Activated gamma-delta T cell treated with anti-CD3 and anti-CD28 coated beads, Interleukin-2, amount 50 U/mL, for 16 hours (primary cell): ENCODE measurements at regions not wholly inside any gene's neighbourhood (a gene's known extent, or its start where the extent isn't known, plus 50 kb on each side); places are given as distances from the start of the nearest gene placed in this dataset.

Experiments used
- DNase-seq: peaks from one replicate; pipeline ENCODE4 v3.0.0-alpha.2; 2020; ENCODE audit warnings: low read depth

DNA sequence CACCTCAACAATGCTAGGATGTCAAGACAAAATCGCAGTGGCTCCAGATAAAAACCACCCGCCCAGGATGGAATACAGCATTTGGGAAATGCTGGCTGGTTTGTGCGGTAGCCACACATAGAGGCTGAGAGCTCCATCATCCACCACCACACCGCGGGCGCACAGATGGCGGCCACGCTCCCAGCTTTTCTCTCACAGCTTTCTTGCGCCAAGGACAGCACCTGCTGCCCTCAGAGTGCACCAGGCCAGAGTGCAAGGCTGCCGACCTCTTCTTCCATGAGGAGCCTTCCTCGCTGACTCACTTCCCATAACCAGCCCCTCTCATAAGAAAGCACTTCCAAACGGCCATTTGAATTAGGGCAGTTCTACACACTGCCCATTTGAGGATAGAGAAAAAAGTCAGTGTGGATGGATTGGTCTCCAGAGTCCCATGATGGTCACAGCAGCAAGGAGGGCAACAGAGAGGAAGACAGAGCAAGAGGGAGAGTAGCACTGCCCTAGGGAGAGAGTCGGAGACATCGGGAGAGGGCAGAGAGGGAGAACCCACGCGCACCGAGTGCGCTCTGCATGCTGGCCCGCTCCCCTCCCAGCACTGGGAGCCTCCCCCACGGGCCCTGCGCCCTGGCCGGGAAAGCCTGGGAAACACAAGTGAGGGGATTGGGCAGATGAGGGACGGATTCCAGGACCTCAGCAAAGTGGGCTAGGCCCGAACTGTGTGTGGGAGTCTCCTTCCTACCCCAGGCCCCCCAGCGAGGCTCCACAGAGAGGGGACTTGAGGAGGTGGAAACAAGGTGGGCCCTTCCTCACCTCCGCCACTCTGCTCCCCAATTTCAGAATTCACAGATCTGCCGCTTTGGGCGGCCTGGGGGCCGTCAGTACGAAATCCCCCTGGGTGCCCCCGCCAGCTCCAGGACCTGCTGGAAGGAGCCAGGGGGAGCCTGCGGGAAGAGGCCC is 156.9 kb downstream of the USP12 start:
- DNase-seq, result no peak

DNA sequence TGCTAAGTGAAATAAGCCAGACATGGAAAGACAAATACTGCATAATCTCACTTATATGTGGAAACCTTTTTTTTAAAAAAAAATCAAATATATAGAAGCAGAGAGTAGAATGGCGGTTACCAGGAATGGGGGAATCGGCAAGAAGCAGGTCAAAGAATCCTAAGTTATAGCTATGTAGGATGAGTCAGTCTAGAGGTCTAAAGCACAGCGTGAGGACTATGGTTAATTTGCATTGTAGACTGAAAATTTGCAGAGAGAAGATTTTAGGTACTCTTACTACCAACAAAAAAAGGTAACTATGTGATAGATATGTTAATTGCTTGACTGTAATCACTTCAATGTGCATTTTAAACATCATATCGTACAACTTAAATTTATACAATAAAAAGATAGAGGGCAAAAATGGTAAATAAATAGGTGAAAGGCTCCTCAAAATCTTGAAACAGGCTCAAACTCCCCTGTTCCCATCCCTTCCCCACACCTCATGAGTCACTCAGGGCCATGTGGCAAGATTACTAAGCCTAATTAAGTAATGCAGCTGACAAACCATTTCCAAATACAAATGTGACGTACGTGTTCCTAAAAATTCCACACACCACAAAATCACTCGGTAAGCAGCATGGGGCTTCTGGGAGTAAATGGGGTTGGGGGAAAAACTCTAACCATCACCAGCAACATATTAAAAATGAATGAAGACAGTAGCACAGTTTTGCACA is 159.0 kb downstream of the USP12 start:
- no peak for DNase-seq

DNA sequence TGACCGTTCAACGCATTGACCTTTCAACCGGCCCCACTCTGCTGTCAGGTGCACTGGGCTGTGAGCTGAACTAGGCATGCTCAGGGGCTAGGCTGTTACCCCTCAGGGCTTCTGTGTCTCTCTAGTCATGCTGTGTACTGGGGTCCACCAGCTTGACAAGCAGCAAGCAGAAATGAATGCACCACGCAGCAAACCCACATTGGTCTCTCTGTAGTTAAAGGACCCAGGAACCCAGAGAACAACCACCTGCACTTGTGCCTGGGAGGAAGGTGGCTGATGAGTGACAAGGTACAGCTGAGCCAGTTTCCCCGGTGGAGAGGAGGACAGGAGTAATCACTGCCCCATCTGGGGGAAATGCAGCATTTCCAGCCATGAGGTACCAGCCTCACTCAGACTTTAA is 159.9 kb downstream of the USP12 start:
- DNase-seq, result no peak

DNA sequence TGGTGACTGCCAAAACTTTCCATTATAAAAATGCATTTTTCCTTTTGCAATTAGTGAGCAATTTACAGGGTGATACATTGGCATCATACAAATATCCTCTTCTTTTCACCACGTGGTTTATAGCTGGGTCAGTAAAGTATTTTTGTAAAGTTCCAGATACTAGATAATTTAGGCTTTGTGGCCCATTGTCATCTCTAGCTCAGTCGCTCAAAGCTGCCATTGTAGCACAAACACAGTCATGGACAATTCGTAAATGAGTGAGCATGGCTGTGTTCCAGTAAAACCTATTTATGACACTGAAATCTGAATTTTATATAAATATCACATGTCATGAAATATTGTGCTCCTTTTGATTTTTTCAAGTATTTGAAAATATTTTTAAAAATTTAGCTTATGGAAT is 162.9 kb downstream of the USP12 start:
- no peak for DNase-seq

DNA sequence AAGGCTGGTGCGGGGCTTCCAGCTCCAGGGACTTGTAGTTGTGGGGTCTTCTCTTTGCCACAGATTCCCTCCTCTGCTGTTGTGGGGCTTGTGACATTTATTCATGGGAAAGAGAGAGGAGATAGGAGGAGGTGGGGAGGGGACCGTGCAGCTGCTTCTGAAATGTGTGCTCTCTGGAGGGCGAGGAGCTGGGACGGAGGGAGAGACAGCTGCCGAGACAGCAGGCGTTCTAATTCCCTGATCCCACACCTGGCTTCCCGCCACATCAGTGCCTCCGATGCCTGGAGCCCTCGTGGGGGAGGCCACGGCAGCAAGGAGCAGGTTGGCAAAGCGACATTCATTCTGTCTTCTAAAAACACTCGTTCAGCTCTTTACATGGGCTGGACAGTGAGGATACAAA is 164.4 kb downstream of the USP12 start:
- no peak for DNase-seq

DNA sequence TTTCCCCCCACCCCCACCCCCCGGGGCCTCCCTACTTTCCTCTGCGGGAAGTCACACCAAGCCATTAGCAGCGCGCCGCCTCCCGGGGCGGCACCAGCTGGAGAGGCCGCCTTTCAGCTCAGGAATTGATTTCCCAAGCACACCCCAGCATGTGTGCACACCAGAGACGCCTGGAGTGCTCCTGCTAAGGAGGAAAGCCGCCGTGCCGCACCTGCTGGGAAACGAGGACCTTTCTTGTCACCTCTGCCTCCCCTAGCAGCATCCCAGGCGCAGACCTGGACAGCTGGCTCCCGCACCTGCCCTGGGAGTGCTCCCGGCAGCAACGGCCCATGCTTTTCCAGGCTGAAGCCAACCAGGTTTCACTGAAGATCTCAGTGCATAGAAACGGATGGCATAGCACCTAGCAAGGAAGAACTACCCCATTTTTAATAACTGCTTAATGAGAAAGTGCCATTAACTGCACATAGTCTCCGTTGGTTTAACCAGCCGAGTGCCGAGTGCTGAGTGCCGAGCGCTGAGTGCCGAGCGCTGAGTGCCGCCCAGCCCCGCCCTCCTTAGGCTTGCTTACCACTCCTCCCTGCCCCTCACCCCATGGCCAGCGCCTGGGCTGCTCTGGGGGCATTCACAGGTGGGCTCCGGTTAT is 165.0 kb downstream of the USP12 start:
- no peak for DNase-seq

DNA sequence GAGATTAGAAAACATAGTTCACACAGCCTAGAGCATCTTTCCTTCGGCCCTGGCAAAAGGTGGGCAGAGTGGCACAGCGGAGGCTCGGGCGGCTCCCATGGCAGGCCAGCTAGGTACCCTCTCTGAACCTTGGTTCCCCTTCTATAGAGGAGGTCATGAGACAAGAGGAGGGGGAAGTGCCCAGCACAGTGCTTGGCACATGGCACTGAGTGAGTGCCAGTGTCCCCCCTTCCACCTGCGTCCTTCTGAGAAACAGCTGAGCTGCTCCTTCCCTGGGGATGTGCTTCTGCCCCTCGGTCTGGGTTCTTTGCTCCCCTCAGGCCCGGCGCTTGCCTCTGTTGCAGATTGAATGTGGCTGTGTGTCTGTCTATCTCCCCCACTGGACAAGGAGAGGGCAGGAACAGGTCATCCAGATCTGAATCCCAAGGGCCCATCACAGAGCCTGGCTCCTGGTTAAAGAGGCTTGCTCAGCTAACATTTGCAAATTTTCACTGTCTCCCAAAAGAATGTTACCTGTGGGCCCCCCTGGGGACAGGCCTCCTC is 165.6 kb downstream of the USP12 start:
- DNase-seq, result no peak

DNA sequence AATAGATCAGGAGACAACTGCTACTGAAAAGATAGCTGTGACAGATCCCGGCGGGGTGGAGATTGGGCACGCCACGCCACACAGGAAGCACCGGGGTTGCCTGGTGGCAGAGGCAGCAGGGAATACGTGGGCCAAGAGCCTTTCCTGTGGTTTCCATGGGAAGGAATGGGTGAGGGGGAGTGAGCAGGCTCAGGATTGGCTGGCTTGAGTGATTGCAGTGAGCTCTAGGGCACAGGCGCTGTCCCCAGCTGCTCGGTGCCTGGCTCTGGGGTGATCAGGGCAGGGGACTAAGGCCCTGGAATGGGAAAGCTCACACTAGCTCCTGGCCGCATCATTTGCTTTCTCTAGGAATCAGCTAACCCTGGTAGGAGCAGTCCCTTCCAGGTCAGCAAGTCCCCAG is 166.1 kb downstream of the USP12 start:
- DNase-seq, result no peak

DNA sequence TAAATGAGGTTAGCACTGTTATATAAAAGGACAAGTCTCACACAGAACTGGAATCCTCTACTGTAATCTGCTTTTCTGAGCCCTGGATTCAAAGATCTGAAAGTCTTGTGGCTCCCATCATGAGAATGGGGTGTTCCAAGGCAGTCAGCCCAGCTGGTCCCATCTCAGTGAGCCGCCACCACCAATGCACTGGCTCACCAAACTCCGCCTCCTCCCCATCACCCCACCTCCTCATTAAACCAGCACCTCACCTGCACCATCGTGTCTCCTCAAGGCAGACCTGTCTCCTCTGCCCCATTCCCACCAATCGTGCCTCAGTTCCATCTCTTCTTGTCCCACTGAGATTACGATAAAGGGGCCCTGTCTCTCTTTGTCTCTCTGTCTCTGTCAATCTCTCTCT is 166.7 kb downstream of the USP12 start:
- DNase-seq, result no peak

DNA sequence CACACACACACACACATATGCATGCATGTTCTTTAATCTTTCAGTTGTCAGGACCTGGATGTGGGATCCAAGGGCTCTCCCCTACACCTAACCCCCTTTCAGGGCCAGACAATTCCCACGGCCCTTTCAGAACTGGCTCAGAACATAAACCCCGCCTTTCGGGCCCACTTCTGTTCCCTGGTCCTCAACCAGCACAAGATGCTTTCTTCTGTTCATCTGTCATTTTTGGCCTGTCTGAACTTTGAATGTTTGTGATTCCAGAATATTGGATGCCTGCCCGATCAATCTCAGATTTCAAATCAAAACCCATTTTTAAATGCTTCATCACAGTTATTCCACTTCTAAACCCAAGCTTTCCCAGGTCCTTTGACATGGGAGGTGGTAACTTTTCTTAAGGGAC is 167.3 kb downstream of the USP12 start:
- no peak for DNase-seq

DNA sequence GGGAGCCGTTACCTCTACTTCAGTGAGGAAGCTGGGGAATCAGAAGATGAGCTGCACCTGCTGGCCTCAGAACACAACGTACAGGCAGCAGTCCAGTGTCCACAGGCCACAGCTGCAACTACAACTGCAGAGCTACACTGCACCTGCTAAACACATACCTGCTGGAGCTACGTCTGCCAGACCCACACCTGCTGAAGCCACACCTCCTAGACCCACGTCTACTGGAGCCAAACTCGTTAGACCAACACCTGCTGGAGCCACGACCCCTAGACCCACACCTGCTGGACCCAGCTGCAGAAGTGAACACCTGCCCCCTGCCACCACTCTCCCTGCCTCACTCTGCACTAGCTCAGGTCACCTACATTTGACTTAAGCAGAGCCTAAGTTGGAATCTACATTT is 169.9 kb downstream of the USP12 start:
- DNase-seq, result no peak

DNA sequence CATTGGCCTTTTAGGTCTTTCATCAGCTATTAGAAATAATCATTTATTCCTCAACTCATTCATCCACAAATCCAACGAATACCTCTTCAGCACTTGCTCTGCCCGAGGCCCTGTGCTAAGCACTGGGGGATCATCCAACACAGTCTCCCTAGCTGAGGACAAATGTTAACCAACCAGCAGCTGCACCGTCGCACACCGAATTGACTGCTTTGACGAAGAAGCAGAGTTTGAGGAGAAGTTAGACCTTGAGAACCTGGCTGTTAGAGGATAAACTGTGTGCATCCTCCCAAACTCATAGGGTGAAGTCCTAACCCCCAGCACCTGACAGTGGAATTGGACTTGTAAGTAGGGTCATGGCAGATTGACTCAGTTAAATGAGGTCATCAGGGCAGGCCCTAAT is 170.9 kb downstream of the USP12 start:
- no peak for DNase-seq

DNA sequence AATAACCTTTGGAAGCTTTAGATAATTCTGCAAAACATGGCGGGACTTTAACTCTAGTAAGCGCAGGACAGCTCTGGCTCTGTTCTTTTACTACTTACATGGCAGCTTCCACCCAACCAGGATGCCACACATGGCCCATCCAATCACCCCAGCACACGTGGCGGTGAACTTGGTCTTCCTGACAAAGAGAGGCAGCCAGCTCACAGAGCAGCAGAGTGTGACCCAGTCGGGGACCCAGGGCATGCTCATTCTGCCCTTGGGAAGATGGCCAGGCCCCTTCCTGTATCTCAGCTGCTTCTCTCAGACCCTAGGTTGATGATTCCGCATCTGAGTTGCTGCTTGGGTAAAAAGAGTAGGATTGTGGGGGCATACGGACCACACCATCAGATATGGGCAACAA is 172.1 kb downstream of the USP12 start:
- no peak for DNase-seq

DNA sequence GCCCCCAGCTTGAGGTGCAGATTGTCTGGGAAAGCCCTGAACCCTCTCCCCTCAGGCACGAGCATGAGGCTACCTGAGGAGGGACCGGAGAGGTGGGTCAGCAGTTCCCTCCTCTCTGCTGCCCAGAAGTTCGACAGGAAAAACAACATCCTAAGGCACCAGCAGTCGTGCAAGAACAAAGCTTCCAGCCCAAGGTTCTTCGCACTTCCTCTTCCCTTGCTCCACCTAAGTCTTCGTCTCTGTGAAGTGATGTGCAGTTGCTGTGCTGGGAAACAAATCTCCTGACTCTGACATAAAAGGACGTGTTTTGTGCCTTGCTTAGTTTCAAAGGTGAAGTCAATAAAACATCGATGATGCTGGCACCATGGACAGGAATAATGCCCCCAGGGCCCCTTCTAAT is 173.3 kb downstream of the USP12 start:
- no peak for DNase-seq

DNA sequence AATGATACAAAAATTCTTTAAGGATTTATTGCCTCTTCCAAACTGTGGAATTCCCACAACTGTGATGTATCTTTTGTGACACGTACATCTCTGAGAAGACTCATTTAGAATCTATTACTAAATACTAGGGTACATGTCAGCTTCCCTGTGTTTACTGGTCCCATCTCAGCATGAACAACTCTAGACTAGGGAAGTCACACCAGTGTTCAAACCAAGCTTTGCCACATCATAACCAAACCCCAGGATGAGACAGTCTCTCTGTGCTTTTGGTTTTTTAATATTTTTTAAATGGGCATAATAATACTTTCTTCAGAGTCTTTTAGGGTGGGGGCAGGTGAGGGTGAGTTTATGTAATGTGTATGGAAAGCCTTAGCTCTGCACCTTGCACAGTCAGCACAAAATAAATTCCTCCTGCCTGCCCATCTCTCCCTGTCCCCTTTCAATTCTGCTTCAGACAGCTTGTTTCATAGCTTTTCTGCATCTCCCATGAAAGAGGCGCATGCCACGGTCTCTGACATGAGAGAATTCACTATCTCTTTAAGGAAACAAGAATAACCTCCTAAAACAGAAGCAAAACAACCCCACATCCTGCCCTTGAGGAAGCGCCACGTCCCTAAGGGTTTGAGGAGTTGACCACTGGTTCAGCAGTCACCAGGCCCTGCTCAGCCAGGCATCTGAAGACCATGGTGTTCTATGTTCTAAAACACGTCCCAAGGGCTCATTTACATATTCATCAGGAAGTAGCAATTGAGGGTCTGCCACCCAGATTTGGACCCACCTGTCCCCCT is 174.5 kb downstream of the USP12 start:
- no peak for DNase-seq

DNA sequence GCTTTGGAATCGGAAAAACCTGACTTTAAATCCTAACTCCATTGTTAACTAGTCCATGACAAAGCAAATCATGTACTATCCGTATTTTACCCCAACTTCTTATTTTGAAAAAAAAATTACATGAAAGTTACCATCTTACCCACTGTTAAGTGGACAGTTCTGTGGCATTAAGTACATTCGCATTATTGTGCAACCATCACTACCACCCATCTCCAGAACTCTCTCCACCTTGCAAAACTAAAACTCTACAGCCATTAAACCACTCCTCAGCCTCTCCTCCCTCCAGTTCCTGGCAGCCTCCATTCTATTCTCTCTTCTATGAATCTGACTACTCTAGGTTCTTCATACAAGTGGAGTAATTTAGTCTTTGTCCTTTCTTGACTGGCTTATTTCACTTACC is 176.5 kb downstream of the USP12 start:
- no peak for DNase-seq

DNA sequence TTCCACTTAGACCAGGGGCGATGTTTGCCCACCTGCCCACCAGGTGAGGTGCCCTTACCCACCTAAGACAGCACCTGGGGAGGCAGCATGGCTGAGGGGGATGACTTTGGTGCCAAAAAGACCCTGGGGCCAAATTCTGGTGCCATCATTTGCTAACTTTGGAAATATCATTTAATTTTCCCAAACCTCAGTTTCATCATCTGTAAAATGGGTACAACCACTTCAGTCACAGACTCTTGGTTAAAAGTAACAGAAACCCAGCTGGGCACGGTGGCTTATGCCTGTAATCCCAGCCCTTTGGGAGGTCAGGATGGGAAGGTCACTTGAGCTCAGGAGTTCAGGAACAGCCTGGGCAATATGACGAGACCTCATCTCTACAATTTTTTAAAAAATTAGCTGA is 177.8 kb downstream of the USP12 start:
- DNase-seq, result no peak

DNA sequence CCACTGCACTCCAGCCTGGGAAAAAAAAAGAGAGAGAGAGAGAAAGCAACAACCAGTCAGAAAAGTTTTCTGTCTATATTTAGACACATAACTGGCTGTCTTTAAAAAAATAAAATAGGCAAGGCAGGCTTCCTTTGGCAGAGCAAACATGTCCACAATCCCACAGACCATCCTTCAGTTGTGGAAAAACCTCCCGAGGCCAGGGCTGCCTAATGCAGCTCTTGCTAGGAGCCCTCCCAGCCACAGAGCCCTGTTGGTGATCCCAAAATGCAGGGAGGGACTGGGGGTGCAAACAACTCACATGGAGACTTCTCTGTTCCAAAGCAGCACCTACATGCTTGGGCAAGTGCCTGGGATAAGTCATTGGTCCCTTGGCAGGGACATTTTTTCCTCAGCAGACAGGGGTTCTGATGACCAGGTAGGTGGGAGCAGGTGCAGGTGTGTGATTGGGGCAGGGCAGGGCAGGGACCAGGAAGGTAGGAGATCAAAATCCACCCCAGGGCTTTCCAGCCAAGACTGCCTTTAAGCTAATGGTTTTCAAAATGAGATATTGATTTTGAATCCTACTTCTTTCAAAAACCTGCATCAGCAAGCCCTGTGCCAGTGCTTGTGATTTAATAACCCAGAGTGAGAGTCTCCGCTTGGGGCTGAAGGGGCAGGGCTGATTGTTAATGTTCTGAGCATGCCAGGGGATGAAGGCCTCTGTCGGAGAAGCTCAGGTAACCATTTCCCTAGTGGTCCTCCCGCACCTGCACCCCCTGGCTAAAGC is 178.5 kb downstream of the USP12 start:
- no peak for DNase-seq

DNA sequence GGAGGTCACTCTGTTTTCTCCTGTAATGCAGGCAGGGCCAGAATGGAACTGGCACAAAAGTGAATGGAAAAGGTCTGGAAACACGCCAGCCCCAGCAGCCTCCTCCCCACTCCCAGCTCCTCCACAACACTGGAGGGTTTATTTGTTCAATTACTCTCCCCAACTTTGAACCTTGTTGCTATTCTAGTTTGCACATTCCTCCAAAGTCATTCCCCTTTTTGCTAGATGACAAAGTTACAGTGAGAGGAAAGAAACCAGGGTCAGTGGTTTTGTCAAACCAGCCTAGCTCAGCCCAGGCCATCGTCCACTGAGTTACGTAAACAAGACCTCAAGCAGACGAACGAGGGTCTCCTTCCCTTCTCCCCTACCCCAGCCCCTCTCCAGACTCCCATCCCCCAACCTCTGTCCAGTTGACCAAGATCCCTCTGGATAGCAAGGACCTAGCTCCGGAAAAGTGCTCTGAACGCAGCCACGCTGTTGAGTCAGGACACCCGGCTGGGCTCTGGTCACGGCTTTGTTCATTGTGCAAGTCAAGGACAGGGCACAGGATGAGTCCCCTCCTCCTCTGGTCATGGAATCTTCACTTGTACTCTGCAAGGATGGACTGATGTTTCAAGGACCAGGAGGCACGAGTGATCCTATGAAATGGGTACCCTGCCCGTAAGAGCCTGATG is 180.0 kb downstream of the USP12 start:
- no peak for DNase-seq

DNA sequence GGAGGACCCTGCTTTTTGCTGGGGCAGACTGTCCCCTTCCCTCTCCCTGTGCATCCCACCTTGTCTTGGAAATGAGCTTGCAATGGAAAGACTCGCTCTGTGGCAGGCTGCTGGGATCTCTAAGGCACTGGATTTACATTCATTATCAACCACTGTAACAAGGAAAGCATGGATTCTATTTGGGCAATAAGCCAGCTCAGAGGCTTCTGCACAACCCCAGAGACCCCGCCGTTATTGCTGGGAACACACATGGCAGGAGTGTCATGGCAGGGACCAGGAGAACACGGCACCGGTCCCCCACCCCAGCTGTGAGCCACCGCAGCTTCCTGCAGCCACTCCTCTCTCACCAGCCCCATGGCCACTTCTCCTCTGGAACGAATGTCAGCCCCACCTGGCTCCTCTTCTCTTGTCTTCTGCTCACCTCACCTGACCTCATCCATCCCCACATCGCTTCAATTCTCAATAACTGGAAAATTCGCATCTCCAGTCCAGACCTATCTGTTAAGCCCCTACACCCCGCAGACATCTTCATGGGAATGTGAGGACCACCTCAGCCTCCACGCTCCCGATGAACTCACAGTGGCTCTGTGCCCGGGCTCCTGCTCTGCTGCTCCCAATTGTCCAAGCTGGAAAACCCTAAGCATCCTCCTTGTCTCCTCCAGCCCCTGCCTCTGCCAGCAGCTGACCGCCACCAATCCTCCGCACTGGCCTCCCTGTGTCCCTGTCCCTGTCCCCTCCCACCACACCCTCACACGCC is 181.5 kb downstream of the USP12 start:
- DNase-seq, result no peak
